ENCODE measurements at regions not wholly inside any gene's neighbourhood (a gene's known extent, or its start where the extent isn't known, plus 50 kb on each side); places are given as distances from the start of the nearest gene placed in this dataset.

DNA sequence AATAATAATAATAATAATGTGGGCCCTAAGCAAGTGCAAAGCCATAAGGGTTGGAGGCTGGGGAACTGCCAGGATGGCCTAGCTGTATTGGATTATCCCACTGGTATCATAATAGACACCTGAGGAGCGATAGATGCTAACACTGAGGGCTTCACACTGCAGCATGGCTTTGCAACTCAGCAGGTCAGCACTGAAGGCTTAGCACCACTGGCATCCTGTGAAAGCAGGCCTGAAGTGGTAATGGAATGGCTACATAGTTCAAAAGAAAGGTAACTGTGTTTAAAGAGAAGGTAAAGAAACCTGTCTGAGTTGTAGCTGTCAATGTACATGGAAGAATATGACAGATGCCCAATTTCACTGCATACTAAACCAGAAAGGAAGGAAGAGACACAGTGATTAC is 359.0 kb downstream of the OSTF1 start:
- H2BK12ac ChIP-seq (ENCODE audit: insufficient read length, low read depth, low read length), result no peak overlapping the region
- H2AK5ac ChIP-seq (ENCODE audit: insufficient read length, low read length), result no peak overlapping the region
- H3K9me3 Mint-ChIP-seq, result peaks cover 8 to 11% of the 10 kb centered on the region in 2 experiments; a peak in 4 of 5 replicates
- no CpG with 5 or more reads among the region's 1 CpG for WGBS (ENCODE audit: extremely low coverage, insufficient read length, low lambda C conversion rate)
- H3K79me1 ChIP-seq (ENCODE audit: insufficient read depth, low read depth, low read length, poor library complexity, severe bottlenecking), result no peaks in the 10 kb centered on the region
- H3K27me3 ChIP-seq (ENCODE audit: insufficient read depth, low read length), result no peaks in the 10 kb centered on the region
- H3K79me2 ChIP-seq (ENCODE audit: insufficient read depth, low read length), result no peaks in the 10 kb centered on the region
- no peak overlapping the region for H3K4me3 Mint-ChIP-seq
- H3K4me1 ChIP-seq (ENCODE audit: insufficient read depth, low read length), result no peaks in the 10 kb centered on the region
- H3K4me2 ChIP-seq (ENCODE audit: insufficient read depth, insufficient read length, low read length), result no peak overlapping the region
- no peak overlapping the region for H4K91ac ChIP-seq (ENCODE audit: insufficient read length, low read depth, low read length)
- no peaks in the 10 kb centered on the region for H4K20me1 ChIP-seq (ENCODE audit: control insufficient read depth, insufficient read depth, insufficient read length)
- H3K27ac Mint-ChIP-seq, result no peak overlapping the region
- no peak overlapping the region for H3K14ac ChIP-seq (ENCODE audit: insufficient read depth, low read length)
- H3K4ac ChIP-seq (ENCODE audit: low read depth, low read length), result no peak overlapping the region
- no peak overlapping the region for H3T11ph ChIP-seq (ENCODE audit: low read length)
- H3K23ac ChIP-seq (ENCODE audit: insufficient read length, low read depth, low read length), result no peak overlapping the region
- no peak overlapping the region for H2BK20ac ChIP-seq (ENCODE audit: low read depth, low read length, poor library complexity, severe bottlenecking)
- H3K4me1 Mint-ChIP-seq, result peaks cover 29 to 32% of the 10 kb centered on the region in 2 experiments
- 0 out of 2 replicates have a peak, but pooled peaks cover 3% of the 10 kb centered on the region for H3K27me3 Mint-ChIP-seq (ENCODE audit: low read depth)
- no peak overlapping the region for H2AFZ ChIP-seq (ENCODE audit: low read length)
- no peak overlapping the region for H2BK120ac ChIP-seq (ENCODE audit: low read depth, low read length, poor library complexity, severe bottlenecking)
- no peak overlapping the region for H3K27ac ChIP-seq (ENCODE audit: insufficient read length, low read depth, low read length)
- no peaks in the 10 kb centered on the region for H3K9me3 ChIP-seq (ENCODE audit: control insufficient read depth, low read depth, low read length)
- TF ChIP-seq, protein P1, sequence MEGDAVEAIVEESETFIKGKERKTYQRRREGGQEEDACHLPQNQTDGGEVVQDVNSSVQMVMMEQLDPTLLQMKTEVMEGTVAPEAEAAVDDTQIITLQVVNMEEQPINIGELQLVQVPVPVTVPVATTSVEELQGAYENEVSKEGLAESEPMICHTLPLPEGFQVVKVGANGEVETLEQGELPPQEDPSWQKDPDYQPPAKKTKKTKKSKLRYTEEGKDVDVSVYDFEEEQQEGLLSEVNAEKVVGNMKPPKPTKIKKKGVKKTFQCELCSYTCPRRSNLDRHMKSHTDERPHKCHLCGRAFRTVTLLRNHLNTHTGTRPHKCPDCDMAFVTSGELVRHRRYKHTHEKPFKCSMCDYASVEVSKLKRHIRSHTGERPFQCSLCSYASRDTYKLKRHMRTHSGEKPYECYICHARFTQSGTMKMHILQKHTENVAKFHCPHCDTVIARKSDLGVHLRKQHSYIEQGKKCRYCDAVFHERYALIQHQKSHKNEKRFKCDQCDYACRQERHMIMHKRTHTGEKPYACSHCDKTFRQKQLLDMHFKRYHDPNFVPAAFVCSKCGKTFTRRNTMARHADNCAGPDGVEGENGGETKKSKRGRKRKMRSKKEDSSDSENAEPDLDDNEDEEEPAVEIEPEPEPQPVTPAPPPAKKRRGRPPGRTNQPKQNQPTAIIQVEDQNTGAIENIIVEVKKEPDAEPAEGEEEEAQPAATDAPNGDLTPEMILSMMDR (conservative IDR thresholded peaks at IDR 0.05), result no peak
- H2BK15ac ChIP-seq (ENCODE audit: low read depth, low read length), result no peak overlapping the region
- no peak overlapping the region for H4K8ac ChIP-seq (replicated peaks; ENCODE audit: insufficient read length, low read depth, low read length)
- no peaks in the 10 kb centered on the region for H3K23me2 ChIP-seq (ENCODE audit: insufficient read length, low read depth, low read length, poor library complexity, severe bottlenecking)
- H3K9ac ChIP-seq (ENCODE audit: extremely low read depth, insufficient read length, low read length), result no peak overlapping the region
- no peak overlapping the region for H4K5ac ChIP-seq (ENCODE audit: insufficient read length, low read depth, low read length)
- H3K18ac ChIP-seq (ENCODE audit: insufficient read length, low read depth, low read length), result no peak overlapping the region
- H3K56ac ChIP-seq (ENCODE audit: insufficient read length, low read depth, low read length), result no peak overlapping the region
- no peak for DNase-seq
- H3K36me3 Mint-ChIP-seq (ENCODE audit: insufficient read depth in 1 of 3, low read depth in 3 of 3), result peaks cover 0 to 6% (median 0%) of the 10 kb centered on the region in 3 experiments; a peak in 2 of 7 replicates
- no peak overlapping the region for H2BK5ac ChIP-seq (ENCODE audit: insufficient read length, low read length)

All from H9 (cell line).